IPS-11a (cell line): ENCODE measurements at regions not wholly inside any gene's neighbourhood (a gene's known extent, or its start where the extent isn't known, plus 50 kb on each side); places are given as distances from the start of the nearest gene placed in this dataset.
A peak's percentile ranks its signal among the peaks of the same experiment; 100 is the strongest.
"Not testable (repeated sequence)": the region's sequence is repeated elsewhere in the genome, so short reads cannot be mapped to it uniquely, and the experiment has no call there.

Source experiments
- H3K4me3 ChIP-seq: one replicate; pipeline ENCODE4 v1.5.1; 2013; ENCODE audit warnings: low read depth, low read length, control low read depth

- H3K4me3 ChIP-seq, result not testable (repeated sequence)
These were observed 310.1 kb downstream of the SH3GL2 start for GRCh38 chr9:17888964-17889363.

GRCh38 chr9:17894501-17895160 is 315.8 kb downstream of the SH3GL2 start:
- no peak overlapping the region for H3K4me3 ChIP-seq

GRCh38 chr9:17900606-17901005 is 321.7 kb downstream of the SH3GL2 start:
- no peak overlapping the region for H3K4me3 ChIP-seq

- H3K4me3 ChIP-seq, result peak overlapping the region; percentile 50
These were observed 326.5 kb downstream of the SH3GL2 start for GRCh38 chr9:17905366-17905765.

- H3K4me3 ChIP-seq, result peak overlapping the region; percentile 50
These were observed 326.9 kb downstream of the SH3GL2 start for GRCh38 chr9:17905781-17906175.

GRCh38 chr9:17906176-17906840 is 327.4 kb downstream of the SH3GL2 start:
- peak overlapping the region; percentile 50 for H3K4me3 ChIP-seq

GRCh38 chr9:17906841-17907778 is 328.2 kb downstream of the SH3GL2 start:
- peak overlapping the region; percentile 50 for H3K4me3 ChIP-seq

GRCh38 chr9:17907779-17908508 is 329.1 kb downstream of the SH3GL2 start:
- no peak overlapping the region for H3K4me3 ChIP-seq

GRCh38 chr9:17926246-17926645 is 347.4 kb downstream of the SH3GL2 start:
- no peak overlapping the region for H3K4me3 ChIP-seq

GRCh38 chr9:17927616-17928015 is 348.8 kb downstream of the SH3GL2 start:
- no peak overlapping the region for H3K4me3 ChIP-seq

- H3K4me3 ChIP-seq, result no peak overlapping the region
These were observed 349.4 kb downstream of the SH3GL2 start for GRCh38 chr9:17928228-17928627.

- no peak overlapping the region for H3K4me3 ChIP-seq
These were observed 349.9 kb downstream of the SH3GL2 start for GRCh38 chr9:17928768-17929167.

GRCh38 chr9:17929506-17929905 is 350.6 kb downstream of the SH3GL2 start:
- no peak overlapping the region for H3K4me3 ChIP-seq

- H3K4me3 ChIP-seq, result no peak overlapping the region
These were observed 351.2 kb downstream of the SH3GL2 start for GRCh38 chr9:17930071-17930470.

GRCh38 chr9:17936365-17936764 is 357.5 kb downstream of the SH3GL2 start:
- H3K4me3 ChIP-seq, result no peak overlapping the region

- no peak overlapping the region for H3K4me3 ChIP-seq
These were observed 359.3 kb downstream of the SH3GL2 start for GRCh38 chr9:17938035-17938655.

- no peak overlapping the region for H3K4me3 ChIP-seq
These were observed 363.6 kb downstream of the SH3GL2 start for GRCh38 chr9:17942498-17942897.

- no peak overlapping the region for H3K4me3 ChIP-seq
These were observed 376.5 kb downstream of the SH3GL2 start for GRCh38 chr9:17955409-17955808.

- H3K4me3 ChIP-seq, result no peak overlapping the region
These were observed 379.5 kb downstream of the SH3GL2 start for GRCh38 chr9:17958363-17958762.

GRCh38 chr9:17962747-17963146 is 383.9 kb downstream of the SH3GL2 start:
- H3K4me3 ChIP-seq, result no peak overlapping the region
